ENCODE measurements at regions not wholly inside any gene's neighbourhood (a gene's known extent, or its start where the extent isn't known, plus 50 kb on each side); places are given as distances from the start of the nearest gene placed in this dataset.

- TF ChIP-seq, protein P1, sequence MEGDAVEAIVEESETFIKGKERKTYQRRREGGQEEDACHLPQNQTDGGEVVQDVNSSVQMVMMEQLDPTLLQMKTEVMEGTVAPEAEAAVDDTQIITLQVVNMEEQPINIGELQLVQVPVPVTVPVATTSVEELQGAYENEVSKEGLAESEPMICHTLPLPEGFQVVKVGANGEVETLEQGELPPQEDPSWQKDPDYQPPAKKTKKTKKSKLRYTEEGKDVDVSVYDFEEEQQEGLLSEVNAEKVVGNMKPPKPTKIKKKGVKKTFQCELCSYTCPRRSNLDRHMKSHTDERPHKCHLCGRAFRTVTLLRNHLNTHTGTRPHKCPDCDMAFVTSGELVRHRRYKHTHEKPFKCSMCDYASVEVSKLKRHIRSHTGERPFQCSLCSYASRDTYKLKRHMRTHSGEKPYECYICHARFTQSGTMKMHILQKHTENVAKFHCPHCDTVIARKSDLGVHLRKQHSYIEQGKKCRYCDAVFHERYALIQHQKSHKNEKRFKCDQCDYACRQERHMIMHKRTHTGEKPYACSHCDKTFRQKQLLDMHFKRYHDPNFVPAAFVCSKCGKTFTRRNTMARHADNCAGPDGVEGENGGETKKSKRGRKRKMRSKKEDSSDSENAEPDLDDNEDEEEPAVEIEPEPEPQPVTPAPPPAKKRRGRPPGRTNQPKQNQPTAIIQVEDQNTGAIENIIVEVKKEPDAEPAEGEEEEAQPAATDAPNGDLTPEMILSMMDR (conservative IDR thresholded peaks at IDR 0.05; ENCODE audit: low read depth, low read length) = no peak
- no peak for TF ChIP-seq EZH2 (IDR thresholded peaks at IDR 0.05; ENCODE audit: borderline replicate concordance, low read depth, low read length, poor library complexity, severe bottlenecking)
Observed at GRCh38 chr15:62795171-62795570, 247.4 kb upstream of the TPM1 start.

Measured in A673 (cell line).